ENCODE measurements at regions not wholly inside any gene's neighbourhood (a gene's known extent, or its start where the extent isn't known, plus 50 kb on each side); places are given as distances from the start of the nearest gene placed in this dataset.

DNA sequence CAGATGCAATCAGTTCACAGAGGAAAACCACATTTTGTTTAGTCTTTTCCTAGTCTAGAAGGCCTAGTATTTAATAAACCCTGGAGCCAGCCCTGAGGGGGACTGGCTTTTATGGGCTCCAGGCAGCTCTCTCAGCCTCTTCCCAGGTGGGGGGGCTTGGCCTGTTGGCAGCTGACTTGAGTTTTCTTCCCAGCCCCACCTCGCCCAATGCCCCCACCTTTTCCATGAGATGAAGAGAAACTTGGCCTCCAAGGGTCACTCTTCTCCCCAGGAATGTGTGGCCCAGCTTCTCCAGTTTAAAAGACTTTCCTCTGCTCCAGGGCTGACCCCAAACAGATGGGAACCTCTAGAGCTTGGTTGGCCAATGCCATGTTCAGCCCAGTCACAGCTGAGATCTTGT, 196.1 kb downstream of the BMP7 start:
- DNase-seq: no peak

DNA sequence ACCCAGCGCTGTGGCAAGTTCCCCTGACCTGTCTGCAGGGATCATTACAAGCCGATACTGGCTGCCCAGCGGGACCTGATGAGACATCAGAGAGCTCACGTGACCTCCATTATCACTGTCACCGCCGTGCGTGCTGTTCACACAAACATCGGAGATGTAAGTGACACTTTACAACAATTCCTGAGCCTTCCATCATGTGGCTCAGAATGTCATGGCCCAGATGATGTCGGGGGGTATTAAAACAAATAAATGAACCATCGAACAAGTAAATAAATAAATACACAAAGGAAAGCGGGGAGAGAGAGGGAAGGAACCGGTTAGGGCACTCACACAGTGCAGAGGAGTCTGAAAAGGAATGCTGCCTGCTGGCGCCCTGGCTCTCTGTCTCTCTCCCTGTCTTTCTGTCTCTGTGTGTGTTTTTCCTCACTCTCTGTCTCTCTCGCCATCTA, 195.1 kb downstream of the BMP7 start:
- DNase-seq: no peak

DNA sequence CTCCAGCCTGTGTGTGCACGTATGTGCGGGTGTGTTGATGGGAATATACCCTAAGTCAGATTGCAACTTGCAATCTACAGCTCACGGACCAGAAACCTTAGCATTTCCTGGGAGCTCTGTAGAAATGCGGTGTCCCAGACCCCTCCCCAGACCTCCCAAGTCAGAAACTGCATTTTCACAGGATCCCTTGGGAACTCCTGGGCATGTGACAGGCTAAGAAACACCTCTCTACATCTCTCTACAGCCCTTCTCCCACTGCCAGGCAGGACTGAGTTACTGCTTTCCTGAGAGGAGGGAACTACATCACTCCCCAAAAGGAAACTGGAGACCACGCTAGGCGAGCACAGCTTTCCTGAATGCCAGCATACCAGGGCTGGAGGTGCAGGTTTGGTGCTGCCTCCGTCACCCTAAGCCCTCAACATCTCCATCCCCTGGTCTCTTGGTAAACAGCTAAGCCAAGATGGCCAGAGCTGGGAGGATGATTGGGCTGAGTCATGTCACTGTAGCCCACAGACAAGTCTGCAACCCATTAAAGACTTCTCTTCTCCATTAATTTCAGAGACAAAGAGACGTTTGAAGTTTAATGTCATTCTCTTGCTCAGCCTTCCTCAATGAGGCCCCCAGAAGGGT, 194.4 kb downstream of the BMP7 start:
- DNase-seq: no peak

DNA sequence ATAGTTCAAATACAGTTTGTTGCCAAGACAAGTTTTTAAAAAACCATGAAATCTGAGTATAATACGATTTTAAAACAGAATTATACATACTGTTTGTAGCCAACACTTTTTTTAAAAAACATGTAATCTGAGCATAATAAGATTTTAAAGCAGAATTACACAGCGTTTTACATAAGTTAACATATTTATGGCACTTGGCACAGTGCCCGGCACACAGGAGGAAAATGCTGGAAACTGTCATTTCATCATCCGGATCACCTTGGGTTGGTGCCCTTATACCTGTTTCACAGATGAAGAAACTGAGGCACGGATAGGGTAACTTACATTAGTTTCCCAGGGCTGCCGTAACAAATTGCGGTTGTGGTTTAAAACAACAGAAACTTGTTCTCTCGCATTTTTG, 193.0 kb downstream of the BMP7 start:
- no peak for DNase-seq

DNA sequence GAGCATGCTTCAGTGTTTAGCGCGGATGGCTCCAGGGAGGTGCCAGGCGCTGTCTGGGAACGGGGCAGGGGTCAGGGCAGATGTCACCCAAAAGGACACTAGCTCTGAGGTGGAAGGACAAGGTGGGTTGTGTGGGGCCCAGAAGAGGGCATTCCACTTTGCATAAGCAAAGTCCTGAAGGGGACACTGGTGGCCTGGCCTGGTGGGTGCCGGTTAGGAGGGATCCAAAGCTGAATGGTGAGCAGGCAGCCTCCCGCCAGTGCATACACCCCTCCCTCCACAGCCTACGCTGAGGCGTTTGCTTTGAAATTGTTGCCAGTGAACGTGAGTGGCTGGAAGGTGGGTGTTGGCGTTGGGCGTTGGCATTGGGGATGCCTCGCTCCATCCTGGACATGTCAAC, 192.1 kb downstream of the BMP7 start:
- DNase-seq: no peak

DNA sequence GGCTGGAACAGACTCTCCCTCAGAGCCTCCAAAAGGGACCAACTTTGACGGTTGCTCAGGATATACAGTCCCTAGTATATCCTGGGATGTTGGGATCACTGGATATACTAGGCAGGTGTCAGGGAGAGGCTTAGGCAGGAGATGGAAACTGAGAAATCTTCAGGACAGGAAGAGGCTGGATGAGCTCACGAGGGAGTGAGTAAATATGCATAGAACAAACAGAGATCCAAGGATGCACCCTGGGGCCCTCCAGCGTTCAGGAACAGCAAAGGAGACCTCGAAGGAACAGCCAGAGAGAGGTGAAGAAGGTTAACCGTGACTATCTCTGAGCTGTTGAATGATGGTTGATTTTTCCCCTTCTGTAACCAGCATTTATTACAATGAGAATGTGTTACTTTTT, 191.3 kb downstream of the BMP7 start:
- no peak for DNase-seq

DNA sequence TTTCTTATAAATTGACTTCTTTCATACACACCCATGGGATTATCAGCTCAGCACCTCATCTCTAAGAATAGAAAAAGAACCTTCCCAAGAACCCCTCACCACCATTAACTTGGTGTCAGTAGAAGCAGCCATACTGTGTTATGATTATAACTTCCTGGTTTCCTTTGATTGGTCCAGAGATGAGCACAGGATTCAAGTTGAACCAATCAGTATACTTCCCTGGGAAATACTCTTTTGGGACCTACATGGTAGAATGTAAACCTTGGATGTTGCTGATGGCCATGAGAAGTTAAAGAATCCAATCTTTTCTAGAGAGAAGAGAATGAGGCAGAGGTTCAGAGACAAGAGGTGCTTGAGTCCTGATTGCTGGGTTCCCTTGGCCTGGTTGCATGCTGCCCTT, 190.8 kb downstream of the BMP7 start:
- no peak for DNase-seq

DNA sequence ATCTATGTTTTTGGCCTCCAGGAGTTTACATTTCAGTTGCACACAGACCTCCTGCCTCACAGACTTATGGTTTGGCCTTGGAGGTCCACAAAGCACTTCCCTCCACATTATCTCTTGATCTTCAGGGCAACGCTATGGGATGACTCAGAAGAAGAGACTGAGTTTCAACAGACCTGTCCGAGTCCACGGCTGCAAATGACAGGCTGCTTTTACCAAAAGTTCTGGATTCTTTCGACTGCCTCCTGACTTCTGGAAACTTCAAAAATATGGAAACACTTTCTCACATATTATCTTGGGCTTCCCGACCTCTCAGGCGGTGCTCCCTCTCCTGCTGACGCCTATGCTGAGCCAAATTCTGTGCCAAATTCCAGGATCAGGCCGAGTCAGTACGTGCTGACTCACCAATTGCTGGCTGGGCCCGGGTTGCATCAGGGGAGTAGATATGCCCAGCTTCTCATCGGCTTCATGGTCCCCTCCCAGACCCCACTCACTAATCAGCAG, 190.2 kb downstream of the BMP7 start:
- no peak for DNase-seq

DNA sequence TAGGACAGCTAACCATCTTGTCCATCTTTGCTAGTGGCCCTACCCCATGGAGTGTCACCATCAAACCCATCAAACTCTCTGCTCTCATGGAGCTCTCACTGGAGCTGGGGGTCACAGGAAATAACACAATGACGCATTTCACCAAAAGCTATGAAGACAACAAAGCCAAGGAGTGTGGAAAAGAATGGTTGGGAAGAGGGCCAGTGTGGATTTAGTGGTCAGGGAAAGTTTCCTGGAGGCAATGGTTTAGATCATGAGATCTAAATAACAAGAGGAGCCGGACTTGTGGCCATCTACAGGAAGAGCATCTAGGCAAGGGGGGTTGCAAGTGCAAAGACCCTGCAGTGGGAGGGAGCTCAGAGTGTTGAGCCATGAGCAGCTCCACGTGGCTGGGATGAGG, 189.5 kb downstream of the BMP7 start:
- DNase-seq: no peak

DNA sequence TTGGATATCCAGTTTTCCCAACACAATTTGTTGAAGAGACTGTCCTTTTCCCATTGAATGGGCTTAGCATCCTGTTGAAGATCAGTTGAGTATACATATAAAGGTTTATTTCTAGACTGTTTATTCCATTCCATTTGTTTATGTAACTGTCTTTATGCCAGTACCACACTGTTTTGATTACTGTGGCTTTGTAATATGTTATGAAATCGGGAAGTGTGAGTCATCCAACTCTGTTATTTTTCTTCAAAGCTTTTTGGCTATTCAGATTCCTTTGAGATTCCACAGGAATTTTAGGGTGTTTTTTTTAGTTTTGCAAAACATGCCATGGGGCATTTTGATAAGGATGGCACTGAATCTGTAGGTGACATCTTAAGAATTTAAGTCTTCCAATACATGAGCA, 188.3 kb downstream of the BMP7 start:
- DNase-seq: no peak

DNA sequence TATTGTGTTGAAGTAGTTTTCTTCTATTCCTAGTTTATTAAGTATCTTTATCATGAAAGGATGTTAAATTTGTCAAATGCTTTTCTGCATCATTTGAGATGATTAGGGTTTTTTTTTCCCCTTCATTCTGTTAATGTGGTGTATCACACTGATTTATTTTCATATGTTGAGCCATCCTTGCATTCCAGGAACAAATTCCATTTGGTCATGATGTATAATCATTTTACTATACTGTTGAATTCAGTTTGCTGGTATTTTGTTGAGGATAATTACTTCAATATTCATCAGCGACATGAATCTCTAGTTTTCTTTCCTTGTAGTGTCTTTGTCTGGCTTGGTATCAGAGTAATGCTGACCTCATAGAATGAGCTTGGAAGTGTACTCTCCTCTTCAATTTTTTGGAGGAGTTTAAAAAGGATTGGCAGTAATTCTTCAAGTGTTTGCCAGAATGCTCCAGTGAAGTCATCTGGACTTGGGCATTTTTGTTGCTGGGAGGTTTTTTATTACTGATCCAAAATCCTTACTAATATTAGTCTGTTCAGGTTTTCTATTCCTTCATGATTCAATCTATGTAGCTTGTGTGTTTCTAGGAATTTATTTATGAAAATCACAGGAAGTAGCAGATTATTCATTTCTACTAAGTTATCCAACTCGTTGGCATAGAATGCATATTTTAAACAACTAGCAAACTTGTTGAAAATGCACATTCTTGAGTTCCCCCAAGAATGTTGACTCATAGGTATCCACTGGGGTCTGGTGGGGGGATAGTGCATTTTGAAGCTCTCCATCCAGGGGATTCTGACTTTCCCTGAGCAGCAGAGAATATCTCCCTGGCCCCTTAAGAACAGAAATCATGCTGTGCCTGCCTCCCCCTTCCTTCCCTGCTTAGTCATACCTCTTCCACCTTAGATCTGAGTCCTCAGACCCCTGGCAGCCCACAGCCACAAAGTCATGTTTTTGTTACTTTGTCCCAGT, 187.1 kb downstream of the BMP7 start:
- no peak for DNase-seq

DNA sequence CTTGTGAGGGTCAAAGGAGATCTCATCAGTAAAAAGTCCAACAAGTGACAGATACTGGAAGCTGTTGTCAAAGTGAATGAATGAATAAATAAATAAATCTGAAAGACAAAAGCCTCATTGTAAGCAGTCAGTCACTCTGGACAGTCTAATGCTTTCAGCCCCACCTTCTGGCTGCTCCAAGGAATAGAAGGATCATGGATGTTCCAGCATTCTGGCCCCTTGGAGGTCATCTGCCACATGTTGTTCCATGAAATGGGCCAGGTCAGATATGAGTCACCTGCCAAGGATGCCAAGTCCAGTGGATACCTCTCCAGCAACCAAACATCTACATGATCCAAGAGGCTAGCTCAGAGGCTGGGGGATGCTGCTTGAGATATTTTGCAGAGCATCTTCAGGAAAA, 185.6 kb downstream of the BMP7 start:
- no peak for DNase-seq

DNA sequence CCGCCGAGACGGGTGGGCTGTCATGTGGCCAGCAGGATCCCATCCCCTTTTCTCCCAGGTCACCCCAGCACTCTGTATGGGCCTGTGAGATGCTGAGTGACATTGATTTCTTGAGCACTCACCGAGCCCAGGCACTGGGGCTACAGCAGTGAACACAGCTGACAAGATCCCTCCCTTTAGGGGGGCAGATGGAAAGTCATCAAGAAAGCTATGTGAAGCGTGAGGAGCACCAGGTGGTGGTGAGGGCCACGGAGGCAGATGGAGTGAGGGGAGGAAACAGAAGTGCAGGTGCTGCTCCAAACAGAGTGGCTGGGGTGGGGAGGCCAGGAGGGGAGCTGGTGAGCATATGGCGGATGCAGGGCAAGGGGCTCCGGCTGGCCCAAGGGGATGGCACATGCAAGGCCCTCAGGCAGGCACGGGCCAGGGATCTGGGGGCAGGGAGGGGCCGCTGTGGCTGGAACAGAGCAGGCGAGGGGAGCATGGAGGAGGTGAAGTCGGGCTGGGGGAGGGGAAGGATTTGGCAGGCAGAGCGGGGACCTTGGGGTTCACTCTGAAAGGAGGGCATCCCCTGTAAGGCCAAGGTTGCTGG, 184.0 kb downstream of the BMP7 start:
- no peak for DNase-seq

DNA sequence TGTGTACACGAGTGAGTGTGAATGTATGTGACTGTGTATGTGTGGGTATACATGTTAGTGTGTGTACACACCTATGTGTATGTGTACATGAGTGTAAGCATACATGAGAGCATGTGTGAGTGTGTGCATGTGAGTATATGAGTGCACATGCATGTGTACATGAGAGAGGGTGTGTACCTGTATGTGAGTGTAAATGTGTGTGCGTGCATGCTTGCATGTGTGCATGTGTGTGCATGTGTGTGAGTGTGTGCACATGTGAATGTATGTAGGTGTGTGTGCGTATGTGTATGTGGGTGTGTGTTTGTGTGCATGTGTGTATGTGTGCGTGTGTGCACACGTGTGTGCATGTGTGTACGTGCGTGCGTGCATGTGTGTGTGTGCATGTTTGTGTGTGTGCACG, 183.4 kb downstream of the BMP7 start:
- no peak for DNase-seq

DNA sequence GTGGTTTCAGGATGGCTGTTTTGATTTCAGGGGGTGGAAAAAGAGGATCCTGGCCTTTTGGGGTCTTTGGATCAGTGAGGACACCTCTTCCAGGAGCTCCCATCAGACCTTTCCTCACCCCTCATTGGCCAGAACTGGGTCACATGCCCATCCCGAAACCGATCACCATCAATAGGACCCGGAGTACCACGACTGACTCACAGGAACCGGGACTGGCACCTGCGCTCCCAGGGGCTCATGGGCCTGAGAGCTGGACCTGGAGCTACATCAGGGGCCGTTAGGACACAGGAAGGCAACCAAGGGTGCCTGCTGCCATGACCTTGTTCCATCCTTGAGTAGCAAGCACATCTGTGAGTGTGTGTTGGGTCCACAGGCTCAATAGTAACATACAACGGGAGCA, 180.4 kb downstream of the BMP7 start:
- DNase-seq: no peak

DNA sequence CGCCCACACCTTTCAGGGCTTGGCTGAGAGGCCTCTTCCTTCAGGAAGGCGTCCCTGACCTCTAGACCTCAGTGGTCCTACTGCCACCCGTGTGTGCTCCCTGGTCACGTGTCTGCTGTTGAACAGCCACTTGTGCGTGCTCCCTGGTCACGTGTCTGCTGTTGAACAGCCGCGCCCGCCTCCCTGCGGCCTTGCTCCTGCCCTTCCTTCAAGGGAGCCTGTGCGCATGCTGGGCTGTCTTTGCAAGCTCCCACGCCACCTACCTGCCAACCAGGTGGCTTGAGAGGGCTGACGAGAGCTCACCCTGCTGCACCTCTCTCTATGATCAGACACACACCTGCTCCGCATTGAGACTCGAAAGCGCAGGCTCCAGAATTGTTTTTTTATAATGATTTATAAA, 179.3 kb downstream of the BMP7 start:
- no peak for DNase-seq

DNA sequence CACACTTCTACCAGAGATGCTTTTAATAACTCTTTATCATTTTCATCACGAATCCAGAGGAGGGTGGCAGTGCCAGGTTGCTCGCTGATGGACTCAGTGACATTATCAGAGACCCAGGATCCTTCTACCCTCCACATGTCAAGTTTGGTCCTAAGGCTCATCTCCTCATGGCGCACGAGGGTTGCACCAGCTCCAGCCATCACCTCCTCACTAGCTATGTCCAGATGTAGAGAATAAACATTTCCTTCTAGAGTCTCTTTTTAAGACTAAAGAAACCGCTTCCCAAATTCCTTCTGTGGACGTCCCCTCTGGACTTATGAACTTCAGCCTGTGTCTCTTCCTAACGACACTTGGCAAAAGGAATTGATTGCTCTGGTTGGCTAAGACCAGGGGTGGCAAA, 178.7 kb downstream of the BMP7 start:
- DNase-seq: no peak

DNA sequence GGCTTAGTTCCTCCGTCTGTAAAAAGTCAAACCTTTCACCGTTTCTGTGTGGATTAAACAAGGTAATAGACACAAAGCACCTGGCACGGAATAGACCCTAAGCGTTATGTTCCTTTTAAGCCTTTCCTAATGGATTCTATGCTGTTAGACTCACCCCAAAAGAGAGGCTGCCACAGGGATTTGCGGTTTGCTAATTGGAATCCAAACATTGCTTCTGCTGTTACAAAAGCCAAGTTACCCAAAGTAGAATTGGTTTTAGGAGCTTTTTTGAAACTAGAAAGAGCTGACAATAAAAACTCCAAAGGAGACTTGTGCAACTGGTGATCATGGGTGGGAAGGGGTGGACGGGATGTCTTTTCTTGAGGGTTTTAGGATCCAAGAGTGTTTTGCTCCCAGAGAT, 178.0 kb downstream of the BMP7 start:
- DNase-seq: no peak

DNA sequence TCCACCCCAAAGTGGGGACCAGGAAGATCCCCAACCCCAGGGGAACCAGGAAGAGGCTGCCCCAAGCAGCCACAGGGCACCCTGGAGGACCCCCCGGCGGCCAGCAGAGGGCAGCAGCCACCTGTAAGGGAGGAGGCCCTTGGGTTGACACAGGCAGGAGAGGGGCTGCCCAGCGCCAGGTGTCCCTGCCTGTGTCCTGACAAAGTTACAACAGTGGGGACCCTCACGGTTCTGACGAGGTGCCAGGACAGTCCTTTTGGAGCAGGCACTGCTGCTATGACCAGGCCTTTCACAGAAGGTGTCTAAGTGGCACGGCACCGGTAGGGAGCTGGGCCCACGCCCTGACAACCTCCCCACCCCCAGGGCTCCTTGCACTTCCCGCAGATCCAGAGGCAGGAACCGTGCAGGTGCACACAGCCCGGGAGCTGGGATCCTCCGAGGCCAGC, 176.7 kb downstream of the BMP7 start:
- DNase-seq: peak; percentile 35

DNA sequence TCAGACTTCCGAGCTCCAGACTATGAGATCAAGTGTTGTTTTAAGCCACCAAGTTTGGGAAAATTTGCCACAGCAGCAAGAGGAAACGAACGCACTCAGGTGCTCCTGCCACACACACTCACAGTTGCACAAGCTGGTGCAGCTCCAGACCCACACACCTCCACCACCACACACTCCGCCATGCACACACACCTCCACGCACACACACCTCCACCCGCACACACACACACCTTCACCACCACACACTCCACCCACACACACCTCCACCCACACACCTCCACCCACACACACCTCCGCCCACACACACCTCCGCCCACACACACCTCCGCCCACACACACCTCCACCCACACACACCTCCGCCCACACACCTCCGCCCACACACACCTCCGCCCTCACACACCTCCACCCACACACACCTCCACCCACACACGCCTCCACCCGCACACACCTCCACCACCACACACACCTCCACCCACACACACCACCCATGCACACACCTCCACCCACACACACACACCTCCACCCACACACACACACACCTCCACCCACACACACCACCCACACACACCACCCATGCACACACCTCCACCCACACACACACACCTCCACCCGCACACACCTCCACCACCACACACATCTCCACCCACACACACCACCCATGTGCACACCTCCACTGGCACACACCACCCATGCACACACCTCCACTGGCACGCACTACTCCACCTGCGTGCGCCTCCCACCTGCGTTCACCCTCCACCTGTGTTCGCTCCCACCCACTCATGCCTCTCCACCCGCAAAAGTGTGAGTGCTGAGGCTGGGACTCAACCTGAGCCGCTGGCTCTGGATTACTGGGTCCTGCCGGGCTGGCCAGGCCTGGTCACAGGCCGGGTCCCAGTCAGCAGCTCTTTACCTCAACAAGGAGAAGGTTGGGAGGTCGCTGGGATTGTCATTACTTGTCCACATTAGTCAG, 175.6 kb downstream of the BMP7 start:
- DNase-seq: no peak

DNA sequence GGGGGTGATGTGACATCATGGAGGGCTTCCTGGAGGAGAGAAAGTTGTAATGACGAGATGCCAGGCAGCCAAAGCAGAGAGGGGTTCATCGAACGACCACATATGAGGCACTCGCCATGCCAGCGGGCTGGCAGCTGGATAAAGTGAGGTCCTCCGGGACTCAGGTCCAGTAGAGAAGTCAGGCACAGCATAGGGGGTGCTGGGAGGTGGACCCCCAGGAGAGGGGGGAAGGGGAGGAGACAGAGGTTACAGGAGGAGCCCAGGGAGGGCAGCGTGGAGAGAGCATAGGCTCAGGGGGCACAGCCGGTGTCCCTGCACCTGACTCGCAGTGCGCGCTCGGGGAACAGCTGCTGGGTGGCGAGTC, 174.7 kb downstream of the BMP7 start:
- DNase-seq: no peak

DNA sequence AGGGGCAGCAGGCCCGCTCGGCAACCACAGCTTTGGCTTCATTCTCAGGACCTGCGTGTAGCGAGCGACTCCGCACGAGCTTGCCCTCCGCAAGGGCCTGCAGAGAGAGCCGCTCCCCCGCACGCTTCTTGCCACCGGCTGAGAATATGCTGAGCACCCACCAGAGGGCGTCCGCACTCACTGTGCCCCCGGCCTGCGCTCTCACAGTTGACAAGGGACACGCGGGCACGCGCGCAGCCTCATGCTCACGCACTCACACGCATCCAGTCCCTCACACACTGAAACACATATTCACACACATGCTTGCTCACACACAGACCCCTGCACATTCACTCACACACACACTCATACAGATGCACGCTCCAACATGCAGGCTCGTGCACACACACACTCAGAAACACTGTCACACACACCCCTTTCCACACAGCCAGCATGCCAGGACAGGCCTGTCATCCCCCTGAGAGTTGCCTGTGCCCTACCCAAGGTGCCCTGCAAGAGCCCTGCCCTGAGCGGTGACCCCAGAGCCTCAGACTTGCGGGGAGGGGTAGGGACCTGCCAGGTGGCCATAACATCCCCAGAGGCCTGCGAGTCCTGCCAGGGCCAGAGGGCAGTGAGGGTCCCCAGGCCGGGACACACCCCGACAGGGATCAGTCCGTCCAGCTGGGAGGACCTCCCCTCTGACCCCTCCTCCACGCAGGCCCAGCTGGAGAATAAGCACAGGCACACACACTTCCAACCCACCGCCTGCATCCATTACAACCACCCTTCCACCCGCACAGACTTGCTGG, 174.1 kb downstream of the BMP7 start:
- peak; percentile 47 for DNase-seq

Measured in inflammatory macrophage treated with lipopolysaccharide for 4 hours (primary cell).